Calu3 (cell line): ENCODE measurements at regions not wholly inside any gene's neighbourhood (a gene's known extent, or its start where the extent isn't known, plus 50 kb on each side); places are given as distances from the start of the nearest gene placed in this dataset.

Experiments used
- BruUV-seq: library from RNA; stranded (reverse); fragments of 400-500 nt; replicated peaks from 2 replicates; lab custom pipeline; 2021; lab: Mats Ljungman, UMichigan
- CTCF ChIA-PET: fragments of 300-600 bp; sonication (Branson Sonifier 250); formaldehyde crosslinking; loops from one replicate; lab custom pipeline; 2022; ENCODE audit warnings: antibody characterized with exemption; lab: Charles Lee
- DNase-seq: peaks from one replicate; pipeline ENCODE4 v3.0.0; 2022
- H3K27ac Mint-ChIP-seq: one replicate; pipeline ENCODE4 v1.8.0; 2022; ENCODE audit warnings: mixed read lengths; ENCODE audit not compliant: unreplicated experiment
- H3K27me3 Mint-ChIP-seq: one replicate; pipeline ENCODE4 v1.8.0; 2022; ENCODE audit warnings: mixed read lengths; ENCODE audit not compliant: unreplicated experiment
- H3K36me3 Mint-ChIP-seq: one replicate; pipeline ENCODE4 v1.8.0; 2022; ENCODE audit warnings: mild to moderate bottlenecking, moderate library complexity, mixed read lengths; ENCODE audit not compliant: insufficient read depth, unreplicated experiment
- H3K4me1 Mint-ChIP-seq: one replicate; pipeline ENCODE4 v1.8.0; 2022; ENCODE audit warnings: mild to moderate bottlenecking, low read depth, mixed read lengths; ENCODE audit not compliant: unreplicated experiment
- H3K4me3 Mint-ChIP-seq: one replicate; pipeline ENCODE4 v1.8.0; 2022; ENCODE audit warnings: mild to moderate bottlenecking, low read depth, moderate library complexity, mixed read lengths; ENCODE audit not compliant: unreplicated experiment
- H3K9me3 Mint-ChIP-seq: one replicate; pipeline ENCODE4 v1.8.0; 2022; ENCODE audit warnings: low read depth, mixed read lengths; ENCODE audit not compliant: unreplicated experiment
- intact Hi-C: fragments of 100-400 bp; cut with micrococcal nuclease; formaldehyde crosslinking; loops from one replicate; pipeline ENCODE4 v1.10.0; 2022; ENCODE audit not compliant: unreplicated experiment
- TF ChIP-seq, protein P1 (sequence below): fragments of 200-600 bp; IDR thresholded peaks from one replicate; pipeline ENCODE4 v1.8.0; 2022; ENCODE audit warnings: antibody characterized with exemption; ENCODE audit not compliant: unreplicated experiment

DNA sequence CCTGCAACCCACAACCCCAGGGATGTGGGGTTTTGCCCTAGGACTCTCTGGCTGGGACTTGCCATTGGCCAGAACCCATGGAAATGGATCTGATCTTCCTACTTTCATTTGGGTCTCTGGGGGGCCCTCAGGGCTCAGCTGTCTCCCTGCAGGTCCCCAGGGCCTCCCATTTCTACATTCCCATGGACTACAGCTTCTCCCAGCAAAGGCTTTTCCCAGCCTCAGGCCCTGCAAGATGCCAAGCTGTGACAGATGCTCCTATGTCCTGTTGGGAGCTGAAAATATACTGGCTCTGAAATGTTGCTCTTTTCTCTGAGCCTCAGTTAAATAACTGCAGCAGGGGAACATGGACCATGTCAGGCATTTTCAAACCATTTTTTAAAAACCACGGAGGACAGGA lies 99.5 kb upstream of the IGSF21 start:
- H3K4me1 Mint-ChIP-seq: no peaks in the 10 kb centered on the region
- DNase-seq: no peak
- no peaks in the 10 kb centered on the region for H3K9me3 Mint-ChIP-seq
- CTCF ChIA-PET: no interaction called here
- H3K4me3 Mint-ChIP-seq: no peak overlapping the region
- no TSS peak for BruUV-seq
- intact Hi-C loops: no loop called here
- H3K27ac Mint-ChIP-seq: no peak overlapping the region
- TF ChIP-seq, protein P1, sequence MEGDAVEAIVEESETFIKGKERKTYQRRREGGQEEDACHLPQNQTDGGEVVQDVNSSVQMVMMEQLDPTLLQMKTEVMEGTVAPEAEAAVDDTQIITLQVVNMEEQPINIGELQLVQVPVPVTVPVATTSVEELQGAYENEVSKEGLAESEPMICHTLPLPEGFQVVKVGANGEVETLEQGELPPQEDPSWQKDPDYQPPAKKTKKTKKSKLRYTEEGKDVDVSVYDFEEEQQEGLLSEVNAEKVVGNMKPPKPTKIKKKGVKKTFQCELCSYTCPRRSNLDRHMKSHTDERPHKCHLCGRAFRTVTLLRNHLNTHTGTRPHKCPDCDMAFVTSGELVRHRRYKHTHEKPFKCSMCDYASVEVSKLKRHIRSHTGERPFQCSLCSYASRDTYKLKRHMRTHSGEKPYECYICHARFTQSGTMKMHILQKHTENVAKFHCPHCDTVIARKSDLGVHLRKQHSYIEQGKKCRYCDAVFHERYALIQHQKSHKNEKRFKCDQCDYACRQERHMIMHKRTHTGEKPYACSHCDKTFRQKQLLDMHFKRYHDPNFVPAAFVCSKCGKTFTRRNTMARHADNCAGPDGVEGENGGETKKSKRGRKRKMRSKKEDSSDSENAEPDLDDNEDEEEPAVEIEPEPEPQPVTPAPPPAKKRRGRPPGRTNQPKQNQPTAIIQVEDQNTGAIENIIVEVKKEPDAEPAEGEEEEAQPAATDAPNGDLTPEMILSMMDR: no peak
- H3K36me3 Mint-ChIP-seq: no peaks in the 10 kb centered on the region
- H3K27me3 Mint-ChIP-seq: peaks cover 91% of the 10 kb centered on the region

DNA sequence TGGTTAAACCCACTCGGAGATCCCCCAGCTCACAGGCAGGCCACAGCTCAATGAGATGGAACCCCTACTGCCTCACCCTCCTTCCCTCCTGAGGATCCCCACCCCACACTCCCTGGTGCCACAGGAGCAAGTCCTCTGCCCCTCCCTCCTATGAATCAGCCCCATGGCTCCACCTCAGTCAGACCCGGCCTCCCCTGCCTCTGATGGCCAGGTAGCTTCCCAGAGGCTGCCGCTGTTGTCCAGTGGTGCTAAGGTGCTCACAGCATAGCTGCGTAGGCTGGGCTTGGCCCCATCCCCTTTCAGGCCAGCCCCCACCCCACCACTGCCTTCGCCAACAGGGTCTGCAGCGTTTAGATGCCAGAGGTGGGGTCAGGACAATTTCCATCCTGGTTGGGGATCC lies 98.5 kb upstream of the IGSF21 start:
- CTCF ChIA-PET: no interaction called here
- Mint-ChIP-seq H3K4me3 (no peak overlapping the region), H3K27ac (no peak overlapping the region), H3K36me3 (no peaks in the 10 kb centered on the region), H3K4me1 (no peaks in the 10 kb centered on the region), H3K27me3 (peaks cover 91% of the 10 kb centered on the region), H3K9me3 (no peaks in the 10 kb centered on the region)
- no TSS peak for BruUV-seq
- intact Hi-C loops: no loop called here
- no peak for DNase-seq
- TF ChIP-seq, protein P1: no peak

DNA sequence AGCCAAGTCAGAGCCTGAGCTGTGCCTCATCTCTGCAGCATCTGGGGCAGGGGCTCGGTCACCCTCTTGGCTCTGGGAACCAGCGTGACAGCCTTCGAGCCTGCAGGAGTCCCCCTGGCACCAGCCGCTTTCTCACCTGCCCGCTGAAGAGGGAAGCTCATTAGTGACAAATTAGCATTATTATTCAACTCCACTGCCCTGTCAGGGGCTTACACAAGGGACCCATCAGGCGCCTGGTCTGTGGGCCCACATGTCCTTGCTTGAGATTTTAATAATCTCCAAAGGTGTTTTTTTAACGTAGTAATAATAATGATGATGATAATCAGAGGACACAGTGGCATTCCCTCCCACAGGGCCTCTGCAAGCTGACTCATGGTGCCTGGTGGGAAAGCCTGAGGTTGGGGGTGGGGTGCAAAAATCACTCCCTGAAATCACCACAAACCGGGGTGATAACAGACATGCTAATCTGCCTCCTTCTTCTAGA lies 98.1 kb upstream of the IGSF21 start:
- Mint-ChIP-seq H3K4me3 (no peak overlapping the region), H3K9me3 (no peaks in the 10 kb centered on the region), H3K4me1 (no peaks in the 10 kb centered on the region), H3K36me3 (no peaks in the 10 kb centered on the region), H3K27me3 (peaks cover 91% of the 10 kb centered on the region), H3K27ac (no peak overlapping the region)
- TF ChIP-seq, protein P1: no peak
- CTCF ChIA-PET: no interaction called here
- DNase-seq: no peak
- no TSS peak for BruUV-seq
- intact Hi-C loops: no loop called here

DNA sequence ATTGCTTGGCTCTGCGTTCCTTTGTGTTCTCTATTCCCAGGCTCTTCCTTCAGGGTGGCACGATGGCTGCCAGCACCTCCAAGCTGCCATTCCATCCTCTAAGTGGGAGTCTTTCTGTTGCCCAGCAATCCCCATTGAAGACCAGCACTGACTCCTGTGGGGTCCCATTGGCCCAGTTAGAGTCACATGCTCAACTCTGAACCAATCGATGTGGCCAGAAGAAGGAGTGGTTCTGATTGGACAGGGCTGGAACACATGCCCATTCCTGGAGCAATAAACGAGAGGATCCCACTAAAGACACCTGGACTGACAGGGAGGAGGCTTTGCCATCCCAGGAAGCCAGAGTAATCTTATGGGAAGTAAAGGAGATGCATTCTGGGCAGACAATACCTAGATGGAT lies 97.2 kb upstream of the IGSF21 start:
- TF ChIP-seq, protein P1: no peak
- CTCF ChIA-PET: no interaction called here
- Mint-ChIP-seq H3K27ac (no peak overlapping the region), H3K27me3 (peaks cover 91% of the 10 kb centered on the region), H3K36me3 (no peaks in the 10 kb centered on the region), H3K4me1 (no peaks in the 10 kb centered on the region), H3K9me3 (no peaks in the 10 kb centered on the region), H3K4me3 (no peak overlapping the region)
- intact Hi-C loops: no loop called here
- DNase-seq: no peak
- no TSS peak for BruUV-seq
